WERI-Rb-1 (cell line): ENCODE measurements at regions not wholly inside any gene's neighbourhood (a gene's known extent, or its start where the extent isn't known, plus 50 kb on each side); places are given as distances from the start of the nearest gene placed in this dataset.

Experiments
- DNase-seq: peaks from one replicate; pipeline ENCODE4 v3.0.0-alpha.2; 2020
- H3K27ac ChIP-seq: fragments of 250-450 bp; sonication (Bioruptor Pico); 2 replicates; pipeline ENCODE4 v1.5.1; 2020; ENCODE audit warnings: mild to moderate bottlenecking, moderate library complexity
- H3K27me3 ChIP-seq: fragments of 250-450 bp; sonication (Bioruptor Pico); 2 replicates; pipeline ENCODE4 v1.5.1; 2021; ENCODE audit warnings: mild to moderate bottlenecking, low read depth, moderate library complexity; ENCODE audit not compliant: insufficient read depth, severe bottlenecking
- H3K36me3 ChIP-seq: fragments of 250-450 bp; sonication (Bioruptor Pico); 2 replicates; pipeline ENCODE4 v1.5.1; 2020; ENCODE audit warnings: mild to moderate bottlenecking, moderate library complexity
- H3K4me3 ChIP-seq: 2 replicates; pipeline ENCODE4 v1.5.1; 2011; ENCODE audit warnings: low read depth, mild to moderate bottlenecking, control low read depth, low read length
- H3K9me3 ChIP-seq: fragments of 250-450 bp; sonication (Bioruptor Pico); 2 replicates; pipeline ENCODE4 v1.5.1; 2021; ENCODE audit warnings: mild to moderate bottlenecking, moderate library complexity; ENCODE audit not compliant: severe bottlenecking
- TF ChIP-seq, protein P1 (sequence below): IDR thresholded peaks from 2 replicates; pipeline ENCODE4 v1.5.1; 2011; ENCODE audit warnings: low read depth, mild to moderate bottlenecking, control low read depth, inconsistent platforms, low read length

DNA sequence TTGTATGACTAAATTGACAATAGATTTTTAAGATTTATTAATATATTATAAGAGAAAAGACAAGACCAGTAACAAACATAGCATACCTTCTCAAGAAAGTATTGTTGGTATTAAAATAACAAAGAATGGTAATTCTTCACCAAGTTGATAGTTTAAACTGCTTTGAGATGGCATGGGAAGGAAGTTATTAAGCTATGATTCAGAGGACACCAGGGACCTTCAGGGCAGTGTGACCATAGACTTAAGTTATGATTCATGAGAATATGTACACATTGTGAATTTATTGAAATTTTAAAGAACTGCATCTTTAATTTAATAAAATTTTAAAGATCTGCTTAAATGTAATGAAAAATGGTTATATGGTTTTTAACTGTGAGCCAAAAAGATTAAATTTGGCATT is 205.7 kb downstream of the DSEL start:
- Histone ChIP-seq H3K36me3 (no peaks in the 10 kb centered on the region), H3K27me3 (no peaks in the 10 kb centered on the region), H3K27ac (no peak overlapping the region), H3K9me3 (no peaks in the 10 kb centered on the region), H3K4me3 (no peak overlapping the region)
- DNase-seq: no peak
- TF ChIP-seq, protein P1, sequence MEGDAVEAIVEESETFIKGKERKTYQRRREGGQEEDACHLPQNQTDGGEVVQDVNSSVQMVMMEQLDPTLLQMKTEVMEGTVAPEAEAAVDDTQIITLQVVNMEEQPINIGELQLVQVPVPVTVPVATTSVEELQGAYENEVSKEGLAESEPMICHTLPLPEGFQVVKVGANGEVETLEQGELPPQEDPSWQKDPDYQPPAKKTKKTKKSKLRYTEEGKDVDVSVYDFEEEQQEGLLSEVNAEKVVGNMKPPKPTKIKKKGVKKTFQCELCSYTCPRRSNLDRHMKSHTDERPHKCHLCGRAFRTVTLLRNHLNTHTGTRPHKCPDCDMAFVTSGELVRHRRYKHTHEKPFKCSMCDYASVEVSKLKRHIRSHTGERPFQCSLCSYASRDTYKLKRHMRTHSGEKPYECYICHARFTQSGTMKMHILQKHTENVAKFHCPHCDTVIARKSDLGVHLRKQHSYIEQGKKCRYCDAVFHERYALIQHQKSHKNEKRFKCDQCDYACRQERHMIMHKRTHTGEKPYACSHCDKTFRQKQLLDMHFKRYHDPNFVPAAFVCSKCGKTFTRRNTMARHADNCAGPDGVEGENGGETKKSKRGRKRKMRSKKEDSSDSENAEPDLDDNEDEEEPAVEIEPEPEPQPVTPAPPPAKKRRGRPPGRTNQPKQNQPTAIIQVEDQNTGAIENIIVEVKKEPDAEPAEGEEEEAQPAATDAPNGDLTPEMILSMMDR: no peak

DNA sequence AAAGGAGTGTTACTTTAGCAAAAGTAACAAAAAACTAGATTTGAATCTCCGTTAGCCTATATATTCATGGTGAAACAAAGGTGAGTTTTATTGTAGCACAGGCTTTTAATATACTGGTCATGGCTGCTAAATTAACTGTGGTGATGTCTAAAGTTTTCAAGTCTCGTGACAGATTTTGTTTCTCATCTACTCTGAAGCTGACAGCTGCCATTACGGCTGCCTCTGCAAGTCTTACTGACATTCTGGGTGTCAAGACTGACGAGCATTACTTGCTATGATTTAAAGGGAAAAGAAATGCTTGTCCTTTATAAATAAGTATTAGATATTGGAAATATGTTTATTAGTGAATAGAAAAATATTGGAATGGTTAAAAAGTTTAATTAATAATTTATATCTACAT is 207.7 kb downstream of the DSEL start:
- Histone ChIP-seq H3K4me3 (no peak overlapping the region), H3K27ac (no peak overlapping the region), H3K27me3 (no peaks in the 10 kb centered on the region), H3K36me3 (no peaks in the 10 kb centered on the region), H3K9me3 (no peaks in the 10 kb centered on the region)
- no peak for DNase-seq
- TF ChIP-seq, protein P1: no peak

- Histone ChIP-seq H3K36me3 (no peaks in the 10 kb centered on the region), H3K9me3 (no peaks in the 10 kb centered on the region), H3K27me3 (no peaks in the 10 kb centered on the region), H3K4me3 (no peak overlapping the region), H3K27ac (no peak overlapping the region)
- no peak for DNase-seq
- TF ChIP-seq, protein P1: no peak
These were observed 211.1 kb downstream of the DSEL start for GRCh38 chr18:67305466-67305865.

DNA sequence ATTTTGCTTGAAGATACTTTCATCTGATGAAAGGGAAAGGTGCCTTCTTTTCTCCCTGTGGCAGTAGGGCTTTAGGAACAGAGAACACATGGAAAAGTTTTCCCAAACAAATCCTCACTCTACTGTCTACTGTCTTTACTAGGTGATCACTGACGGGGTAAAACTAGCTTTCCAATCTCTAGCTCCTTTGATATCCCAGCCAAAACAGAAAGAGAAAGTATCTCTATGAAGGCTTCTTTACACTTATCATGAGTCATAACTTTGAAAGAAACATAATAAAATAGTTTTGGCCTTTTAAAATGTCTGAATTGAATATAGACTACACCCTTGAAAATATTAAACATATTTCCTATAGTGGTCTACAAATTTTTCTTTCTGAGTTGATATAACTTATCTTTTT is 214.5 kb downstream of the DSEL start:
- no peak overlapping the region for H3K27ac ChIP-seq
- no peak for DNase-seq
- H3K27me3 ChIP-seq: no peaks in the 10 kb centered on the region
- TF ChIP-seq, protein P1: no peak
- no peaks in the 10 kb centered on the region for H3K9me3 ChIP-seq
- H3K36me3 ChIP-seq: no peaks in the 10 kb centered on the region
- no peak overlapping the region for H3K4me3 ChIP-seq

DNA sequence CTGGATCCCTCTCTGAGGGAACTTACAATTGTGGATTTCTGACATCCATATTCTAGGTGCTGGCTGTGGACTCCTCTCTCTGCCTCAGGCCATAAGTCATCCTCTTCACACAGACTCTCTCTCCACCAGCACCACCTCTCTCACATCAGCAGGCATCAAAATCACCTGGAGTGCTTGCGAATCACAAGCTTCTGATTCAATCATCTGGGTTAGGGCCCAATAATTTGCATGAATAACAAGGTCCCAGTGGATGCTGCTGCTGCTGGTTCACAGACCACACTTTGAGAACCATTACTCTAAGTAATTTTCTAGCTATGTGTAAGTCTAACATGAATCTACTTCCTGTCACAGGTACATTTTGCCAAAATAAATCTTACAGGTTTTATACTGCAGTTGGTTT is 214.9 kb downstream of the DSEL start:
- TF ChIP-seq, protein P1: no peak
- H3K27me3 ChIP-seq: no peaks in the 10 kb centered on the region

GRCh38 chr18:67300498-67300897 is 216.0 kb downstream of the DSEL start:
- DNase-seq: no peak
- TF ChIP-seq, protein P1: no peak
- Histone ChIP-seq H3K36me3 (no peaks in the 10 kb centered on the region), H3K4me3 (no peak overlapping the region), H3K27ac (no peak overlapping the region), H3K9me3 (no peaks in the 10 kb centered on the region), H3K27me3 (no peaks in the 10 kb centered on the region)

More for the DNA sequence above, 214.9 kb downstream of the DSEL start:
- no peak for DNase-seq
- no peaks in the 10 kb centered on the region for H3K9me3 ChIP-seq
- H3K27ac ChIP-seq: no peak overlapping the region
- H3K36me3 ChIP-seq: no peaks in the 10 kb centered on the region
- H3K4me3 ChIP-seq: no peak overlapping the region
